HG03108 (cell line): ENCODE measurements at regions not wholly inside any gene's neighbourhood (a gene's known extent, or its start where the extent isn't known, plus 50 kb on each side); places are given as distances from the start of the nearest gene placed in this dataset.
A peak's percentile ranks its signal among the peaks of the same experiment; 100 is the strongest.

ENCODE experiments used
- ATAC-seq: cut with Tn5 transposase; IDR thresholded peaks from one replicate; pipeline ENCODE4 v1.9.1; 2021; ENCODE audit warnings: moderate library complexity; ENCODE audit not compliant: unreplicated experiment

DNA sequence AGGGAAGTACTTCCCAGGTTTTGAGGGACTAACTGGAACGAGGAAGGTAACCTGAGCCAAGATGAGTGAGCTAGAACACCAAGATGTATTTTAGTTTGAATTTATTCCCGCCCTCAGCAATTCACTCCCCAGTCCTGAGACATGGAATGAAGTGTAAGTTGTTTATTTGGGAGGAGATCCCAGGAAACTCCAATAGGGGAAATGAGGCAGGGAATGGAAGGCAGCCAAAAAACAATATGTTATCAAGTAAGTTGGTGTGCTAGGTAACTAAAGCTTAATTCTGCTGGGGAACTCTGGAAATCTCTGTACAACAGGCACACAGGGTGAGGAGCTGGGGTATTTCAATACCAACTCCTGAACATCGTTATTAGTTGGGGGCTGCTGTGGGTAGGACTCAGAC lies 189.7 kb upstream of the HDAC9 start:
- ATAC-seq: no peak

DNA sequence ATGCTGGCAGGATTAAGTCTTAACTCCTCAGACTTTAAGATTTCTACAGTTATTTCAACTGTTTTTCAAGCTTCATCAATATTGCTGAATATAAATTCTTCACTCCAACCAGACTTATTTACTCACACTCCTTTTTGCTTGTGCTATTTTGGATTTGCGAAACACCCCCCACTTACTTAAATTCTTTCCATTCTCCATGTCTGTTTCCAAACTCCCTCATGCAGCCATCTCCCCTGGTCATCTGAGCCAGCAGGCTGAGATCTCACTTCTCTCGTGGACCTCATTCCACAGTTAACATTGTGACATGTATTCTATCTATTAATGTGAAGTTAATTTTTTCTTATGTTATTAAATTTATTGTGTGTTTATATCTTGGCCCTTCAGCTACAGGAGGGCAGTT lies 188.9 kb upstream of the HDAC9 start:
- ATAC-seq: no peak

DNA sequence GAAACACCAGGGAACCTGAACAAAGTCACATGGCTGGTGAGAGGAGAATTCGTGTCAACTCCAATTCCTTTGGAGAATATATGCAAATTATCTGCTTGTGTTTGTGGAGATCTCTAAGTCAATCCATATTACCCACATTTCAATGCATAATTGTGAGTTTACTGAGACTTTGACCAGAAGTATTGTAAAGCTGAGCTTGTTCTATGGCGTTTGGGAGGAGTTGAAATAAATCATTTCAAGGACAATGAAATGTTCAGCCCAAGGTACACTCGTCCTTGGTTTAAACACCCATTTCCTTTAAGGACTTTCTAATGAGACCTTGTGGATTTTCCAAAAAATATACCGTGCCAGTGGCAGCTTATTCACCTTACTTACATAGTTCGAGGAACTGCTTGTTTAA lies 186.6 kb upstream of the HDAC9 start:
- no peak for ATAC-seq

DNA sequence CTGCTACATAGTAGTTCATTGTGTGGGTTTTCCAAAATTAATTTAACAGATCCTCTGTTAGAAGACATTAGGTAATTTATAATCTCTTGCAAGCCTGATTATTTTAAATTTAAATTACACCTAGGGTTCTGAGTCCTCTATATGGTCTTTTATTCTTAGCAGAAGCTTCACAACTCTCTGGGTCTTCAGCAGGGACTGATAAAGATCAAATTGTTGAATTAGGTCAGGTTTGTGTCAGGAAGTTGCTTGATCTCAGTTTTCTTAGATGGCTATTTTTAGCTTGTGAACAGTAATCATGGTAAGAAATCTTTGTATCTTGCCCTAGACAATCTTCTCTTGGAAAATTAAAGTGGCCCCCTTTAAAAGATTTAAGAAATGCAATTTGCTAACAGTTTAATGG lies 183.1 kb upstream of the HDAC9 start:
- ATAC-seq: no peak

DNA sequence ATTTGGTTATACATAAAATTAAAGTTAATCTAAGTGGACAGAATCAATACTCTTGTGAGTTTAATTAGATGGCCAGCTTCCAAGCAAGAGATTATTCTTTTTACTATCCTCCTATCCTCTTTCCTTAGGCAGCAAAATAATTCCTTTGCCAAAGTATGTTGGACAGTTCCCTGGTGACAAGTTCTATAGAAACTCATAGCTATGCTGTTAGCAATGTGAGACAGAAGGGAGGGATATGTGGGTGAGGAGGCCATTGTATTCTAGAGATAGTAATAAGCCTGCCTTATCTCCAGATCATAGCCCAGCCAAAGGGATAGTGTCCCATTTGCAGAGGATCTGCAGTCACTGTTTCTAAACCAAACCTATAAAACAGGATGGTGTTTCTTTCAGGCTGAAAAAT lies 181.6 kb upstream of the HDAC9 start:
- no peak for ATAC-seq

DNA sequence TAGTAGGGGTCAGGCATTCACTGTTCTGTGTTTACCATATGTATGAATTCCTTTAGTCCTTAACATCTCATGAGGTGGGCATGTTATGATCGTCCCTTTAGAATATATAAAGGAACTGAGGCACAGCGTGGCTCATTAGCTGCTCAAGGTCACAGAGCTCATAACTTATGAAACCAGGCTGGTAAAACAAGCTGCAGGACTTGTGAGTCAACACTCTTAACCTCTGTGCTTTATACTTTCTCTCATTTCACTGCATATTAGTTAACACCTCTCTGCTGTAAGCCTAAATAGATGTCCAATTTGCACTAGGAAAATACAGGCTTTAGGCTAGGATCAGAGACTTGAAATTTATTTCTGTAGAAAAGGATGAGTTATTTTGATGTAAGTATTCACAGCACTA lies 180.3 kb upstream of the HDAC9 start:
- no peak for ATAC-seq

DNA sequence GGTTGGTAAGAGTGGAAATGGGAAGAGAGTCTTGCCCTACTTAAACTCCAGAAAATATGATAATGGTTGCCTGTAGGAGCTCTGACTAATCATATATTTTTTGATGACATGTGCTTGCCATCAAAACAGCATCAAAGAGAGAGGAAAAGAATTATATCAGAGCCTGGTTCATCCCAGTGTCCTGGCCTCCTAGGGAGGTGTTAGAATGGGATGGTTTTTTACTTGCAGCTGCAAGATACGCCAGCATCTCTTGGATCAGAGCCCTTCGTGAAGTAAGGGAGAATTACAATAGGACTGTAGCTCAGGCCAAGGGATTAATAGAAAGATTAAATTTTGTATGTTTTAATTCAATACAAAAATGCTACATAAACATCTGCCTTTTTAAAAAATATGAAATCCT lies 177.6 kb upstream of the HDAC9 start:
- ATAC-seq: no peak

DNA sequence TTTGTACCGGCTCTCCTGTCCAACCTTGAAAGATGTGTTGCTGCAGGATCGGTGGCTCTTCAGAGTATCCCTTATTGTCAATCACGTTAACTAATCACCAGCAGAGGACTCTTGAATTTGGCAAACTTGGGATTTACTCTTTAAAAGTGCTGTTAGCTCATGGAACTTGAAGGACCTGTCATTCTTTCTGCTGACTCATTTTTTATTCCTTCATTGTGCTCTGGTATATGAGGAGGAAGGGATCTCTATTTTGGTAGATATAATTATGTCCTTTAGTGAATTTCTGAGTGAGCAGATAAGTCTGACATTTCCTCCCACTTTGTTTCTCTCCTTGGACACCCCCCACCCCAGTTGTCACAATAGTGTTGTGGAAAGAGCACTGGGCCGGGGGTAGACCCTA lies 175.1 kb upstream of the HDAC9 start:
- ATAC-seq: no peak

DNA sequence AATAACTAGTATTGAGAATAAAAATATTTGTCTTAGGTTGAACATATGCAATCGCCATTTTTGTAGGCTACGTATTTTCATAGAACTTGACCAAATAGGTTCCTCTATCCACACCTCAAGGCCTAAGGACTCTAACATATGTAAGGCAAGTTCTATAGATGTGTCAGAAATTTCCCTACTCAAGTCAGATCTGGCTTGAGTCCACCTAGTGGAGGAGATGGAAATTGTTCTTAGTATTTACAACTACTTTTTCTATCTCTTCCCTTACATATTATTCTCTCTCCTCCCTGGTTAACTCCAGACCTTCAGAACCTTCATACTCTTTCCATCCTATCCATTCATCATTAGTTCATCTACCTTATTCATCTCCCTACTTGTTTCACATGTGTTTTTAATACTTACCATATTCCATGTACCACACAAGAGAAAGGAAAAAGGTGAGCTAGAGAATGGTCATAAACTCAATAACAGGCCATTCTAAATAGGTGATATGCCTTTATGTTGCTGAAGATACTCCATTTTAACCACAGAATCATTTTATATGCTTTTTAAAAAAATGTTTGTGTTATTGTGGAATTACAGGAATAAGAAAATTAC lies 174.5 kb upstream of the HDAC9 start:
- peak; percentile 53 for ATAC-seq

DNA sequence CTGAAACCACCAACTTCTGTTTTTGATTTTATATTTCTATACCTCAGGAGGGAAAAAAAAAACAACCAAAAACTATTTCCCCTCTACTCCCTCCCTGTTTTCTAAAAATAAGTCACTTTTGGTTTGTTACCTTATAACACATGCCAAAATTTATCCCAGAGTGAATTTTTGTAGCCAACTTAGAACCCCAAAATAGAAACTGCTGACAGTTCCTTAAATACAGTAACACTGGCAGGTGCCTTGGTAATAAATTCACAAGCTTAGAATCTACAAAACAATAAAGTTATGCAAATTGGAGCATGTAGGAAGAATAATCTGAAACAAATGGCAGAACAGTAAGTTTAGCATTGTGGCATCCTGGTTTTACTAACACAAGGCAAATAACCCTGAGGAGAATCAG lies 165.0 kb upstream of the HDAC9 start:
- no peak for ATAC-seq

DNA sequence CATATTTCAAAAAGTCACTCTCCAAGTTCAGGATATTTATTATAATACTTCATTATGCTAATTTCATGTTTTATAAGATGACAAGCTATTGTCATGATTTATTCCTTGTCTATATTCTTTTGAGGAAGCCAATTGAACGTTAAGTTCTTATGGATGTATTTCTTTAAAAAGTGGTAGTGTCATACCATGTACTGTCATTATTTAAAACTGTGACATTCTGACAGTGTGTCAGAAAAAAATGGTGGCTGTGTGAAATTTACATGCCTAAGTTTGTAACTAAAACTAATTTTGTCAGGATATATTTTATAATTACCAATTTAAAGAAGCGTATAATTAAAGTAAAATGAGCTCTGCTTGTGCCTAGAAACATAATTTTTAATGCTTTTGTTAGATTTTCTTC lies 158.9 kb upstream of the HDAC9 start:
- ATAC-seq: no peak

DNA sequence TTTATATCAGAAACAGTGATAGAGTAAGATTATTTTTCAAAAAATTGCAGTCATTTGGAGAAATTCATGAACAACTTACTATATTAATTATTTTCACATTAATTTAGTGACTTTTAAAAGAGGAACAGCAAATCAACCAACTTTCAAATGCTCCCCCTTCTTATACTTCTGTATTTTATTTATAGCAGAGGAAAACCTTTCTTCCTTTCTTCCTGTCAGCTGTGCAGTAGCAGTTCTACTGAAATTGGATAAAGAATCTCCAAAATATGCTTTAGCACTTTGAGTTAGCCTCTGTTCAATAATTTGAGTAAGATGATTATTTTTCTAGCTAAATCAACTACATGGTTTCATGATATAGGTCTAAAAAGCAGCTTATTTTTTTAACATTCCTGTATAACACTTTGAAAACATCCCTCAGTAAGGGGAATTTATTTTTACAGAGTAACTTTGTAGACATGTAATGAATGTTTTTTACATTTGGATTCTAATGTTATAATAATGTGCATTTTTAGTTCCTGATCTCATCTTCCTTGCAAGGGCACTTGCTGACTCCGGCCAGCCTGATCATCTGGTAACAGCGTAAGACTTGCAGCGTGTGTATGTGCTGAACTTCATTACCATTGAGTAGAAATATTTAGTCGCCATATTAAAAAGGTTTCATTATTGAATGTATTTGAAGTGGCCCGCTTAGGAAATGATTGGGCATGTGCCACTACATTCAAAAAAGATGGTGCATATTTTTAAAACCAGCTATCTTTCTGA lies 158.3 kb upstream of the HDAC9 start:
- ATAC-seq: no peak

DNA sequence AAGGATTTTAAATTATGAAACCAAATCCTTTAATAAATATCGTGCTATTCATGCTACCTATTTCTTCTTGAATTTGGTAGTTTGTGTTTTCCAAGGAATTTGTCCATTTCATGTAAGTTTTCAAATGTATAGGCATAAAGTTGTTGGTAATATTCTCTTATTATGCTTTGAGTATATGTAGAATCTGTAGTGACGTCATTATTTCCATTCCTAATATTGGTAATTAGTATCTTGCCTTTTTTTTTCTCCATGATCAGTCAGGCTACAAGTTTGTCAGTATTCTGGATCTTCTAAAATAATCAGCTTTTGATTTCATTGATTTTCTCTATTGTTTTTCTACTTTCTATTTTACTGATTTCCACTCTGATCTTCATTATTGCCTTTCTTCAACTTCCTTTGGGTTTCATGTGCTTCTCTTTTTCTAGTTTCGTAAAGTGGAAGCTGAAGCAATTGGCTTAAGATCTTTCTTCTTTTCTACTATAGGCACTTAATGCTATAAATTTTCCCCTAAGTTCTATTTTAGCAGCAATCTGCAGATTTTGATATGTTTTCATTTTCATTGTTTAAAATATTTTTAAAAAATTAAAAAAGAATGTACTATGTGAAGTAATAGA lies 156.5 kb upstream of the HDAC9 start:
- ATAC-seq: no peak

DNA sequence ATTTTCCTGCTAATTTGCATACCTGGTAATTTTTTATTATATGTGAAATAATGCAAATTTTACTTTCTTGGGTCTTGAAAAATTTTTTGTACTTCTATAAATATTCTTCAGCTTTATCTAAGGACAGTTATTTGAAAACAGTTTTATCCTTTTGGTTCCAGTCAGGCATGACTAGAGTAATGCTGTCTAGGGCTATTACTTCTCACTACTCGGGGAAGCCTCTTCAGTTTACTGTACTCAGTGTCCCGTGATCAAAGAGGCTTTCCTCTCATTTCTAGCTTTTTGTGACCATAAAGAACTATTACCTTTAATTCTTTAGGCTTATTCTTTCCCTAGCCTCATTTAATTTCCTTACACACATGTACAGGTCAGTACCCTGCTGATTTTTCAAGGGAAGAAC lies 153.8 kb upstream of the HDAC9 start:
- ATAC-seq: no peak

DNA sequence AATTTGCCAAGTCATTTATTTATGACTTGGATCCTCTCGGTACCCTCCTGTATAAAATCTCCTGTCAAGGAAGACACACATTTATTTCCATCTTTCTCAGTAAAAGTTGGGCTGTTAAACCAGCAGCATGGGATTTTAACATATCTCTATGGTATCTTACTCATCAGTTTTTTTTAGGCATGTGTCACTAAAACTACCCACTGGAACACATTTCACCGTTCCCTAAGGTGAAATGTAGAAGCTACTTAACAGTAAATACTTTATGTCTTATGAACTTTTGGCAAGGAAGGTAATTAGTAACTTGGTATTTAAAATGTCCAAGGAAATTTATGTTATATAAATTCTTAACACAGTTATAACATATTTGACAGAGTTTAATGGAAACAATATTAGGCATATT lies 152.5 kb upstream of the HDAC9 start:
- ATAC-seq: no peak

DNA sequence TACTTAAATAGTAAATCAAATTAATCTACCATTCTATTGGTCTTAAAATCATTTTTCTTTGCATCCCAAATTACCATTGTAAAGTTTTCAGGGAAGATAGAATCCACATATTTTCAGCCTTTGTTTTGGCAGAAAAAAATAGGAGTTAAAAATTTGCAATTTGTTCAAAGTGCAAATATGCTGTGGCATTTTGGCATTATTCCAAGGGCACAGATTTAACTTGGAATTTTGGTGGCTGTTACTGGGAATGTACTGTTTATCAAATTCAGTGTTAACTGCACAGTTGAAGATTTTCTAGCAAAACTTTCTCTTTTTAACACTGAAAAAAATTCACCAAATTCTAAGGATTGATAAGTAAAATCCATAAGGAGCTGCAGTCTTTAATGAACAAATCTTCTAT lies 151.0 kb upstream of the HDAC9 start:
- no peak for ATAC-seq

DNA sequence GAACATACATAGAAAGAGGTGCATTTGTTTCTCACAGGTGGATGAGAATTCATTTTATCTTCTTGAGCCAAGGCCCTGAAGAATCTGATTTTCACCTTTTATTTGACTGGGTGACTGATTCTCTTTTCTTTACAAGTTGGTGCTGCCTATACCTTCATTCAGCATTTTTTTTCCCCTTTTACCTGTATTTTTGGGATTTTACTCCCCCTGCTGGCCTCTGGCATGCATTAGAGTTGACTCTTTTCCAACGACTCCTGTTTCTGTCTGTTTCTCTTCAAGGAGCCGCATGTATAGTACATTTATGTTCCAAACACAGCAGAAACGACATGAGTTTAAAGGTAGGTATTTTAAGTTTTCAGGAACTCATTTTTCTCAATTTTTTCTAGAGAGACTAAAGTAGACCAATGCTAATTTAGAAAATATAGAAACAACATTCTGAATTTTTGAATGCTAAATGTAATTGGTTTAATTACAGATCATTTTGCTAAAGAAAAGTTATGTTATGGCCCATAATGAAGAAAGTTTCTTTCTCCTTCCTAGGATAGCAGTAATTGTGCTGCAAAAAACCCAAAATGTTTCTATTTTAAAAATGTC lies 149.8 kb upstream of the HDAC9 start:
- ATAC-seq: no peak

DNA sequence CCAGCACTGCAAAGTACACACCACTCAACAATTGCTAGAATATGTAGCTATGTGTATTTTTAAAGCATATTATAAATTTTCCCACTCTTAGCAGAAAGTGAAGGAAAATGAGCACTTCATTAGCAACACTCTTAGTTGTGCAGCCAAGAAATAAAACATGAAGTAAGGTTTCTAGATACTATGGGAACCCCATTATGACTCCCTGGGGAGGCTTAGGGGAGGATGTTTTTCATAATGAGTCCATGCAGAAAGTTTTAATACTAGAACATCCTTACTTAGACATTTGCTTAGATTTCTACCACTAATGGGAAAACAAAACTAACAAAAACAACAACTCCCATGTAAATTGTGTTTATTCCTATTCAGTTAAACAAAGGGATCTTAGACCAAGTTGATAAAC lies 148.4 kb upstream of the HDAC9 start:
- no peak for ATAC-seq

DNA sequence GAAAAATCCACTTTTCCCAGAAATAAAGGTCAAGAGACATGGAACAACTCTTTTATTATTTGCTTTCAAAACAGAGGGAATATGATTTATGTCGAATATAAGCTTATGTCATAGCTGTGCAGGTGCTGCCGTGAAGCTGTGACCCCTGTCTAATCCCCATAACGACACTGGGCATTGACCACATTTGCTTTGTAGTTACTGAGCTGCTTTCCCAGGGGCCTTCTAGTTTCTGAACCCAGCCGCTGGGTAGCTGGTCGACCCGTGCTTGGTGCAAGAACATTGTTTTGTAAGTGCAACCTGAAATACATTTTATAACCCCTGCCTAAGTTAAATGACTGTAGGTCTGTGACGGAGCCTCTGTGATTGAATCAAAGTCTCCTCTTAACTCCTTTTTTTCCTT lies 144.9 kb upstream of the HDAC9 start:
- ATAC-seq: no peak

DNA sequence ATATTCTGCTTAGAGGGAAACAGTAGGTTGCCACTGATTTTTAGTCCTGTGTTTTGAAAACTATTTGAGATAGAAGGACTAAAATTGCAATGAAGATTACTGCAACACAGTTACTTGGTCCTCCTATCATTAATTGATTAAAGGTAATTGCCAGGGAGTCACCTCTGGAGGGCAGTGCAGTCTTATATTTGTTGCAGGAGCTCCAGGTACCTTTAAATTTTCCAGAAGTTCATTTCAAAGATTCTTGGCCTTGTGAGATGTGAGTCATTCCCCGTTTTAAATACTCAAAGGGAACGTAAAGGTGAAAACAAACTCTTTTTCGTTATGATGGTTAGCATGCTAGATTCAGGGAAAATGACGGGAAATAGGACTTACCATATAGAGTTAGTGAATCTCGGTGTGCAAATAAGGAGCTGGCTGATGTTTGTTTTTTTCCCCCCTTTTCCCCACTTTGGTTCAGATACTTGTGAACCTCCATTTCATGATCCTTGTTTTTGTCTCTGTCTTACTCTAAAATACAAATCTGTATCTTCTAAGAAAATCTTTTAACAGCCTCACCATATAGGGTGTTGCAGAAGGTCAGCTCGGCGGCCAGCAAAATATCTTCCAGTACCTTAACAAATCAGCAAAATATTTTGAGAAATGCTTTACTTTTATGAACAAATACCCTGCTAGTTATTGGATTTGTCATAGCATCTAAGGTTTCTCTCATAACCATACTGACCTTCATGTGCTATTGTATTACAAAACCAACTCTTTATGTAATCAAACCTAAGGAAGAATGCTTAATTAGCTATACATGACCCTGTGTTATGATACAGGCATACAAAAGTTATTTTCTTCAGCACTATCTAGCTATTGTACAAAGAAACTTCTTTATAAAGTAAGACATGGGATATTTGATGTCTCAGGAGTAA lies 143.0 kb upstream of the HDAC9 start:
- ATAC-seq: no peak

DNA sequence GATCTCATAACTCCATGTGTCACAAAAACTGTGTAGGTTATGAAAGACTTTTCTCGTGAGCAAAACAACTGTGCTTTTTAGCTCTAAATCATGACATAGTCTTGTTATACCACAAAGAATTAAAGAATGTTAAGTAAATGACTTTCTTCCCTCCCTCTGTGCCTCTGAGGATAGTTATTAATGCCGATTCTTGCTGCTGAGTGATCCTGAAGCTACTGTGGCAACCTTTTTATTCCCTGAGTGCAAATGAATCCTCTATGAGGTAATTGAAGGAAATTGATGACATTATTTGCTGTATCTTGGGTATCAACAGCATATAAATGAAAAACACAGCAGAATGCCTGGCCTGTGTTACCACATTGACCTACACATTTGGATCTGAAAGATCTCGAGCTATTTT lies 142.2 kb upstream of the HDAC9 start:
- ATAC-seq: no peak
